ENCODE measurements at regions not wholly inside any gene's neighbourhood (a gene's known extent, or its start where the extent isn't known, plus 50 kb on each side); places are given as distances from the start of the nearest gene placed in this dataset.

DNA sequence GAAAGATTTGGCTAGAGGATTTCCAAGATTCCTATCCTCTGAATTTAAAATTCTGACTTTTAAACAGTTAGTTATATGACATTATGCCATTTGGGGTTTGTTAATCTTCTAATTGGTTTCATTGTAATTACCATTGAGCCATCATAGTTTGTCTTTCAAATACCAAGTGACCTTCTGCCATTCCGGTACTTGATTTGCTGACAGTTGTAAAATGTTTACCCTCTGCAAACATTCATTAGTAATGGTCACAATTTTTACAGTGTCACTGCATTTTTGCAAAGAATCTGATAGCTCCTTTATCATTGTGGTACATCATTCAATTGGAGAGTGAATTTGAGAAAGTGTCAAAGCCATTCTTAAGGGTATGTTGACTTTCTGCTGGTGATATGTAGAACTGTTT is 645.0 kb upstream of the TBL1XR1 start:
- no peak for TF ChIP-seq TAF1 (IDR thresholded peaks at IDR 0.05; ENCODE audit: low read depth, low read length)
- TF ChIP-seq POLR2A (IDR thresholded peaks at IDR 0.05; ENCODE audit: low read depth, low read length), result no peak
- TF ChIP-seq SPI1 (IDR thresholded peaks at IDR 0.05; ENCODE audit: low read depth, low read length), result no peak
- TF ChIP-seq POLR2AphosphoS5 (IDR thresholded peaks at IDR 0.05; ENCODE audit: low read depth, low read length), result no peak
- TF ChIP-seq PAX5 (IDR thresholded peaks at IDR 0.05; ENCODE audit: insufficient read depth, low read length, severe bottlenecking), result no peak

Data from GM12891 (cell line).